K562 (cell line): ENCODE measurements at regions not wholly inside any gene's neighbourhood (a gene's known extent, or its start where the extent isn't known, plus 50 kb on each side); places are given as distances from the start of the nearest gene placed in this dataset.

Experiments used
- ATAC-seq: fragments of 200-7000 bp; cut with Tn5 transposase; 3 replicates; pipeline ENCODE4 v1.9.1; 2020; ENCODE audit warnings: moderate library complexity
- BruUV-seq: library from RNA; stranded (reverse); fragments of 400-500 nt; replicated peaks from 2 replicates; lab custom pipeline; 2021; lab: Mats Ljungman, UMichigan
- CTCF ChIA-PET: fragments of 300-600 bp; formaldehyde crosslinking; extraction: SDS; loops from one replicate; lab custom pipeline; 2021; ENCODE audit warnings: low intra/inter-chr PET ratio; lab: Yijun Ruan, JAX
- POLR2A ChIA-PET: fragments of 300-600, 350-650 bp; sonication (Branson Sonifier 250); formaldehyde crosslinking; extraction: SDS; loops from one replicate; lab custom pipeline; 2021; ENCODE audit warnings: antibody characterized with exemption, inconsistent platforms; lab: Yijun Ruan, JAX
- DNase-seq, 4 experiments: peaks; one replicate each; pipeline versions ENCODE4 v3.0.0 to v3.0.0-alpha.2; 2011 to 2018; ENCODE audit warnings: low spot score in 3 of 4, mixed read lengths in 3 of 4; ENCODE audit errors: extremely low read depth in 1 of 4
- FAIRE-seq: peaks from 2 replicates; lab custom pipeline; 2011; peaks lifted over from hg19 to GRCh38; lab: Jason Lieb, UNC
- H2AFZ ChIP-seq: 2 replicates; pipeline ENCODE4 v1.6.0; 2011; ENCODE audit warnings: low read depth, low read length, control low read depth, inconsistent platforms
- H3K27ac ChIP-seq: fragments of 200-600 bp; 3 replicates; pipeline ENCODE4 v1.8.0; 2011; ENCODE audit warnings: low read depth, mild to moderate bottlenecking, control low read depth, inconsistent platforms, low read length, moderate library complexity, mixed read lengths; ENCODE audit errors: extremely low read depth
- H3K27me3 ChIP-seq, 2 experiments: fragments of 300-600 bp in 1 of 2; 2 replicates in 1 of 2; 3 replicates in 1 of 2; pipeline versions ENCODE4 v1.6.0 to v1.8.0; 2011; ENCODE audit warnings: inconsistent platforms in 2 of 2, low read length in 2 of 2, mild to moderate bottlenecking in 1 of 2, mixed read lengths in 1 of 2, moderate library complexity in 1 of 2; ENCODE audit not compliant: control insufficient read depth in 2 of 2, insufficient read depth in 2 of 2
- H3K36me3 ChIP-seq: fragments of 300-600 bp; 3 replicates; pipeline ENCODE4 v1.8.0; 2011; ENCODE audit warnings: mild to moderate bottlenecking, low read length, inconsistent platforms; ENCODE audit not compliant: control insufficient read depth, insufficient read depth
- H3K4me1 ChIP-seq, 2 experiments: fragments of 200-600 bp in 1 of 2; replicated peaks in 1 of 2; 2 replicates in 1 of 2; 3 replicates in 1 of 2; pipeline versions ENCODE4 v1.5.1 to v1.8.0; 2011; ENCODE audit warnings: inconsistent platforms in 2 of 2, low read length in 2 of 2, mild to moderate bottlenecking in 1 of 2, mixed read lengths in 1 of 2, moderate library complexity in 1 of 2; ENCODE audit not compliant: control insufficient read depth in 2 of 2, insufficient read depth in 2 of 2
- H3K4me2 ChIP-seq: 2 replicates; pipeline ENCODE4 v1.6.1; 2011; ENCODE audit warnings: low read length, control low read depth, inconsistent platforms, mixed read lengths; ENCODE audit not compliant: insufficient read depth
- H3K4me3 ChIP-seq: fragments of 200-600 bp; sonication (generic), shearing (Covaris generic); 2 replicates; pipeline ENCODE4 v1.5.1; 2016; ENCODE audit warnings: control low read depth, inconsistent platforms
- H3K79me2 ChIP-seq: fragments of 200-600 bp; 3 replicates; pipeline ENCODE4 v1.8.0; 2011; ENCODE audit warnings: low read length, inconsistent platforms; ENCODE audit not compliant: control insufficient read depth, insufficient read depth
- H3K9ac ChIP-seq, 2 experiments: 2 replicates each; pipeline versions ENCODE4 v1.6.0 to v1.6.1; 2011; ENCODE audit warnings: low read depth in 2 of 2, low read length in 2 of 2, control low read depth in 1 of 2, inconsistent platforms in 1 of 2, mild to moderate bottlenecking in 1 of 2, mixed read lengths in 1 of 2; ENCODE audit not compliant: insufficient read depth in 1 of 2
- H3K9me1 ChIP-seq: one replicate; pipeline ENCODE4 v1.6.0; 2011; ENCODE audit warnings: inconsistent platforms, mild to moderate bottlenecking, low read length, moderate library complexity; ENCODE audit not compliant: control insufficient read depth, insufficient read depth
- H3K9me3 ChIP-seq: replicated peaks from 2 replicates; pipeline ENCODE4 v1.5.1; 2011; ENCODE audit warnings: low read depth, low read length, inconsistent platforms; ENCODE audit not compliant: control insufficient read depth, insufficient read depth
- H4K20me1 ChIP-seq: replicated peaks from 2 replicates; pipeline ENCODE4 v1.6.1; 2011; ENCODE audit warnings: low read length, inconsistent platforms, mixed read lengths; ENCODE audit not compliant: control insufficient read depth, insufficient read depth
- EGR1 ChIP-seq: fragments of 450-650 bp; conservative IDR thresholded peaks from 2 replicates; pipeline ENCODE4 v1.6.1; 2017; ENCODE audit warnings: mild to moderate bottlenecking
- MYC ChIP-seq, 2 experiments: fragments of 250-450 bp in 1 of 2; sonication (Bioruptor Pico) in 1 of 2; IDR thresholded peaks; 2 replicates each; pipeline versions ENCODE4 v1.5.1 to v1.6.1; 2012 to 2021; ENCODE audit warnings: low read depth in 2 of 2, borderline replicate concordance in 1 of 2, improper control_type of control experiment in 1 of 2, low read length in 1 of 2, mild to moderate bottlenecking in 1 of 2, moderate library complexity in 1 of 2
- SMARCA4 ChIP-seq: fragments of 450-650 bp; IDR thresholded peaks from 2 replicates; pipeline ENCODE4 v1.6.1; 2016
- SMARCC2 ChIP-seq: fragments of 450-650 bp; IDR thresholded peaks from 2 replicates; pipeline ENCODE4 v1.6.1; 2017; ENCODE audit warnings: antibody characterized with exemption, moderate library complexity, mild to moderate bottlenecking, low read depth
- TAL1 ChIP-seq: fragments of 450-650 bp; IDR thresholded peaks from 2 replicates; pipeline ENCODE4 v1.6.1; 2016; ENCODE audit warnings: mild to moderate bottlenecking
- U2AF1 ChIP-seq: fragments of 200-400 bp; formaldehyde crosslinking; optimal IDR thresholded peaks from 2 replicates; pipeline ENCODE3; 2017; ENCODE audit warnings: mild to moderate bottlenecking, low read depth, low read length, moderate library complexity
- ZBTB33 ChIP-seq: sonication (generic); formaldehyde crosslinking; IDR thresholded peaks from 2 replicates; pipeline ENCODE4 v1.8.1; 2023; ENCODE audit warnings: mild to moderate bottlenecking, missing genetic modification reagents
- ZNF408 ChIP-seq: fragments of 250-450 bp; sonication (Bioruptor Pico); IDR thresholded peaks from 2 replicates; pipeline ENCODE4 v1.4.0; 2020; ENCODE audit warnings: low read depth, mild to moderate bottlenecking, moderate library complexity
- WGBS: fragments of 100-300 bp; shearing (Covaris generic); methylation state at CpG from one replicate; pipeline ENCODE4 v1.1.6; 2016; ENCODE audit warnings: low coverage, mixed read lengths; ENCODE audit not compliant: insufficient coverage; ENCODE audit errors: missing lambda C conversion rate; 5-methylcytosine and 5-hydroxymethylcytosine counted together
- in situ Hi-C: fragments of 300-500 bp; cut with MboI; formaldehyde crosslinking; loops from 4 replicates; pipeline ENCODE4 v1.15.0; 2018; ENCODE audit warnings: inconsistent platforms, mixed read lengths
- intact Hi-C: fragments of 100-400 bp; cut with micrococcal nuclease; formaldehyde crosslinking; loops from 2 replicates; pipeline ENCODE4 v1.14.2; 2022
- TF ChIP-seq, protein P1 (sequence below): IDR thresholded peaks from 2 replicates; pipeline ENCODE4 v1.6.1; 2016; ENCODE audit warnings: missing genetic modification characterization, missing compliant biosample characterization

GRCh38 chr20:57892471-57892870 is 182.7 kb upstream of the PMEPA1 start:
- Histone ChIP-seq H3K9me1 (no peaks in the 10 kb centered on the region), H3K79me2 (no peaks in the 10 kb centered on the region), H3K27ac (no peak overlapping the region), H3K36me3 (no peaks in the 10 kb centered on the region), H3K4me2 (no peak overlapping the region), H3K9ac (no peak overlapping the region), H3K27me3 (peaks cover 0 to 17% of the 10 kb centered on the region in 2 experiments; a peak in 3 of 5 replicates), H3K4me3 (no peak overlapping the region), H3K9me3 (no peaks in the 10 kb centered on the region), H4K20me1 (no peaks in the 10 kb centered on the region; the same call in 1 of the 2 replicates), H3K4me1 (no peaks in the 10 kb centered on the region)
- ATAC-seq (no peak), FAIRE-seq (no peak), DNase-seq (no peak)
- WGBS = 1% methylated on average over 10 of the region's 10 CpGs
- intact Hi-C loops = no loop called here
- TF ChIP-seq TAL1 (no peak), EGR1 (no peak), U2AF1 (no peak), SMARCC2 (no peak), ZBTB33 (CRISPR knock-in tag) (no peak), SMARCA4 (no peak), ZNF408 (CRISPR knock-in tag) (no peak), MYC (IDR thresholded peaks at IDR 0.05; ENCODE audit: low read depth, low read length) (no peak), MYC (CRISPR knock-in tag; IDR thresholded peaks at IDR 0.05; ENCODE audit: borderline replicate concordance, low read depth) (no peak)
- TF ChIP-seq, protein P1, sequence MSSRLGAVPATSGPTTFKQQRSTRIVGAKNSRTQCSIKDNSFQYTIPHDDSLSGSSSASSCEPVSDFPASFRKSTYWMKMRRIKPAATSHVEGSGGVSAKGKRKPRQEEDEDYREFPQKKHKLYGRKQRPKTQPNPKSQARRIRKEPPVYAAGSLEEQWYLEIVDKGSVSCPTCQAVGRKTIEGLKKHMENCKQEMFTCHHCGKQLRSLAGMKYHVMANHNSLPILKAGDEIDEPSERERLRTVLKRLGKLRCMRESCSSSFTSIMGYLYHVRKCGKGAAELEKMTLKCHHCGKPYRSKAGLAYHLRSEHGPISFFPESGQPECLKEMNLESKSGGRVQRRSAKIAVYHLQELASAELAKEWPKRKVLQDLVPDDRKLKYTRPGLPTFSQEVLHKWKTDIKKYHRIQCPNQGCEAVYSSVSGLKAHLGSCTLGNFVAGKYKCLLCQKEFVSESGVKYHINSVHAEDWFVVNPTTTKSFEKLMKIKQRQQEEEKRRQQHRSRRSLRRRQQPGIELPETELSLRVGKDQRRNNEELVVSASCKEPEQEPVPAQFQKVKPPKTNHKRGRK (tag) = no peak
- TF ChIP-seq, all 486 proteins: peak for 0
- CTCF ChIA-PET = no interaction called here
- no peak overlapping the region for H2AFZ ChIP-seq
- POLR2A ChIA-PET = interaction anchor here (0.8 kb wide), 1 partner anchor 119 kb away, joined by 3 read pairs; no protein-coding TSS in a partner anchor
- in situ Hi-C loops = no loop called here
- no TSS peak for BruUV-seq
